ENCODE measurements at regions not wholly inside any gene's neighbourhood (a gene's known extent, or its start where the extent isn't known, plus 50 kb on each side); places are given as distances from the start of the nearest gene placed in this dataset.

- TF ChIP-seq MYPOP (CRISPR knock-in tag; IDR thresholded peaks at IDR 0.05) (no peak), KDM1A (CRISPR knock-in tag; IDR thresholded peaks at IDR 0.05) (no peak)
Measured at GRCh38 chr9:115553060-115553773, 435.3 kb upstream of the TNC start (continued).

- TF ChIP-seq FOXO1 (CRISPR knock-in tag; IDR thresholded peaks at IDR 0.05): no peak
- TF ChIP-seq ZNF777 (CRISPR knock-in tag; IDR thresholded peaks at IDR 0.05): no peak
- no peak for TF ChIP-seq ZNF18 (CRISPR knock-in tag; IDR thresholded peaks at IDR 0.05; ENCODE audit: insufficient replicate concordance)
- TF ChIP-seq TFAP4 (IDR thresholded peaks at IDR 0.05; ENCODE audit: borderline replicate concordance, low read depth): no peak
- no peak for TF ChIP-seq MLX (CRISPR knock-in tag; IDR thresholded peaks at IDR 0.05)
- TF ChIP-seq KDM1A (CRISPR knock-in tag; IDR thresholded peaks at IDR 0.05): no peak
- TF ChIP-seq MTERF4 (CRISPR knock-in tag; IDR thresholded peaks at IDR 0.05): no peak
- TF ChIP-seq ISX (CRISPR knock-in tag; conservative IDR thresholded peaks at IDR 0.05): no peak
- TF ChIP-seq ZNF34 (CRISPR knock-in tag; IDR thresholded peaks at IDR 0.05; ENCODE audit: borderline replicate concordance): no peak
- TF ChIP-seq BCLAF1 (IDR thresholded peaks at IDR 0.05): no peak
- TF ChIP-seq SRY (CRISPR knock-in tag; IDR thresholded peaks at IDR 0.05): no peak
- no peak for TF ChIP-seq ZNF451 (CRISPR knock-in tag; IDR thresholded peaks at IDR 0.05)
- Histone ChIP-seq H3K9me3 (ENCODE audit: low read length) (peaks cover 28% of the 10 kb centered on the region), H3K27me3 (ENCODE audit: control insufficient read depth in 1 of 2, insufficient read depth in 2 of 2, low read length in 2 of 2) (no peaks in the 10 kb centered on the region), H4K20me1 (ENCODE audit: insufficient read depth, low read length) (no peaks in the 10 kb centered on the region), H3K36me3 (replicated peaks in 1 of 2; ENCODE audit: control insufficient read depth in 1 of 2, insufficient read depth in 2 of 2, low read length in 2 of 2) (no peaks in the 10 kb centered on the region), H3K4me1 (ENCODE audit: insufficient read depth, low read length) (no peaks in the 10 kb centered on the region), H3K4me2 (ENCODE audit: low read depth, low read length) (no peak overlapping the region), H2AFZ (ENCODE audit: low read length) (no peak overlapping the region), H3K9ac (ENCODE audit: insufficient read depth, low read depth, low read length) (no peak overlapping the region), H3K27ac (ENCODE audit: extremely low read length, insufficient read depth, low read length) (no peak overlapping the region), H3K79me2 (ENCODE audit: insufficient read depth, low read length) (no peaks in the 10 kb centered on the region), H3K4me3 (replicated peaks in 1 of 3; ENCODE audit: insufficient read depth in 1 of 3, low read depth in 2 of 3, low read length in 3 of 3) (no peak overlapping the region)
- no peak for FAIRE-seq
- no peak for ATAC-seq
- intact Hi-C loops (cut with micrococcal nuclease; ENCODE audit: unreplicated experiment): no loop called here
- no peak for DNase-seq (ENCODE audit: low spot score)
- ChIA-PET CTCF (ENCODE audit: low intra/inter-chr PET ratio, low total read pairs) (no interaction called here), POLR2A (no interaction called here)
- in situ Hi-C loops (cut with HindIII; ENCODE audit: extremely low pct_ligation_motif_present, low pct_unique_long_range_greater_than_20kb): no loop called here
- WGBS (ENCODE audit: low lambda C conversion rate): 0% methylated on average over 1 of the region's 1 CpG
- no TSS peak for BruUV-seq (replicated peaks)
Measured at GRCh38 chr9:115556432-115556831, 438.5 kb upstream of the TNC start.
